ENCODE measurements at regions not wholly inside any gene's neighbourhood (a gene's known extent, or its start where the extent isn't known, plus 50 kb on each side); places are given as distances from the start of the nearest gene placed in this dataset.

- Histone ChIP-seq H3K27ac (ENCODE audit: low read depth, low read length) (no peak overlapping the region), H3K4me2 (ENCODE audit: low read depth, low read length, poor library complexity, severe bottlenecking) (no peak overlapping the region), H3K4me3 (ENCODE audit: insufficient read depth, low read length, poor library complexity, severe bottlenecking) (no peak overlapping the region), H3K36me3 (ENCODE audit: low read length) (no peaks in the 10 kb centered on the region), H3K27me3 (ENCODE audit: low read length) (no peaks in the 10 kb centered on the region), H2AFZ (ENCODE audit: low read depth, low read length, severe bottlenecking) (no peak overlapping the region), H3K9me3 (ENCODE audit: insufficient read depth, low read length) (no peaks in the 10 kb centered on the region), H3F3A (ENCODE audit: insufficient read depth) (no peaks in the 10 kb centered on the region), H3K9ac (ENCODE audit: low read length) (no peak overlapping the region), H3K79me2 (ENCODE audit: insufficient read depth, low read length) (no peaks in the 10 kb centered on the region), H3K9me2 (replicated peaks; ENCODE audit: insufficient read depth, low read length) (no peaks in the 10 kb centered on the region), H4K20me1 (ENCODE audit: low read depth, low read length) (no peaks in the 10 kb centered on the region)
- no peak for TF ChIP-seq CTCF (IDR thresholded peaks at IDR 0.05; ENCODE audit: insufficient read depth, low read length, poor library complexity, severe bottlenecking)
- no peak for TF ChIP-seq EZH2phosphoT487 (conservative IDR thresholded peaks at IDR 0.05; ENCODE audit: low read length)
These were observed 1225.0 kb upstream of the MIR17HG start for GRCh38 chr13:90122531-90122930.

- no peak overlapping the region for H2AFZ ChIP-seq (ENCODE audit: low read depth, low read length, severe bottlenecking)
- no peaks in the 10 kb centered on the region for H3K79me2 ChIP-seq (ENCODE audit: insufficient read depth, low read length)
- H3K4me3 ChIP-seq (ENCODE audit: insufficient read depth, low read length, poor library complexity, severe bottlenecking): no peak overlapping the region
- no peaks in the 10 kb centered on the region for H3F3A ChIP-seq (ENCODE audit: insufficient read depth)
- no peak overlapping the region for H3K9ac ChIP-seq (ENCODE audit: low read length)
- H3K27ac ChIP-seq (ENCODE audit: low read depth, low read length): no peak overlapping the region
- H3K9me2 ChIP-seq (replicated peaks; ENCODE audit: insufficient read depth, low read length): no peaks in the 10 kb centered on the region
- no peaks in the 10 kb centered on the region for H3K27me3 ChIP-seq (ENCODE audit: low read length)
- H4K20me1 ChIP-seq (ENCODE audit: low read depth, low read length): no peaks in the 10 kb centered on the region
- no peak overlapping the region for H3K4me2 ChIP-seq (ENCODE audit: low read depth, low read length, poor library complexity, severe bottlenecking)
- TF ChIP-seq CTCF (IDR thresholded peaks at IDR 0.05; ENCODE audit: insufficient read depth, low read length, poor library complexity, severe bottlenecking) (no peak), EZH2phosphoT487 (conservative IDR thresholded peaks at IDR 0.05; ENCODE audit: low read length) (no peak)
- no peaks in the 10 kb centered on the region for H3K36me3 ChIP-seq (ENCODE audit: low read length)
- H3K9me3 ChIP-seq (ENCODE audit: insufficient read depth, low read length): 0 out of 2 replicates have a peak, but pooled peaks cover 6% of the 10 kb centered on the region
These were observed 1211.9 kb upstream of the MIR17HG start for GRCh38 chr13:90135558-90135957.

GRCh38 chr13:90142251-90142650 lies 1205.2 kb upstream of the MIR17HG start:
- H3K4me3 ChIP-seq (ENCODE audit: insufficient read depth, low read length, poor library complexity, severe bottlenecking): no peak overlapping the region
- H3K27me3 ChIP-seq (ENCODE audit: low read length): no peaks in the 10 kb centered on the region
- no peaks in the 10 kb centered on the region for H3K79me2 ChIP-seq (ENCODE audit: insufficient read depth, low read length)
- H3K9me2 ChIP-seq (replicated peaks; ENCODE audit: insufficient read depth, low read length): no peaks in the 10 kb centered on the region
- no peak for TF ChIP-seq EZH2phosphoT487 (conservative IDR thresholded peaks at IDR 0.05; ENCODE audit: low read length)
- TF ChIP-seq CTCF (IDR thresholded peaks at IDR 0.05; ENCODE audit: insufficient read depth, low read length, poor library complexity, severe bottlenecking): no peak
- no peaks in the 10 kb centered on the region for H3F3A ChIP-seq (ENCODE audit: insufficient read depth)
- H3K9me3 ChIP-seq (ENCODE audit: insufficient read depth, low read length): no peaks in the 10 kb centered on the region
- H3K9ac ChIP-seq (ENCODE audit: low read length): no peak overlapping the region
- no peaks in the 10 kb centered on the region for H3K36me3 ChIP-seq (ENCODE audit: low read length)
- no peak overlapping the region for H3K27ac ChIP-seq (ENCODE audit: low read depth, low read length)
- no peaks in the 10 kb centered on the region for H4K20me1 ChIP-seq (ENCODE audit: low read depth, low read length)
- H2AFZ ChIP-seq (ENCODE audit: low read depth, low read length, severe bottlenecking): no peak overlapping the region
- no peak overlapping the region for H3K4me2 ChIP-seq (ENCODE audit: low read depth, low read length, poor library complexity, severe bottlenecking)
